ENCODE measurements at regions not wholly inside any gene's neighbourhood (a gene's known extent, or its start where the extent isn't known, plus 50 kb on each side); places are given as distances from the start of the nearest gene placed in this dataset.
"Not testable (repeated sequence)": the region's sequence is repeated elsewhere in the genome, so short reads cannot be mapped to it uniquely, and the experiment has no call there.

GRCh38 chr6:26720663-26721218, 61.2 kb upstream of the ZNF322 start:
- CTCF ChIA-PET; DNase-seq (ENCODE audit: extremely low spot score); POLR2A ChIA-PET: not testable (repeated sequence)

- CTCF ChIA-PET, POLR2A ChIA-PET: not testable (repeated sequence)
Measured at GRCh38 chr6:26730019-26730766, 70.6 kb upstream of the ZNF322 start.

GRCh38 chr6:26734776-26735472, 75.4 kb upstream of the ZNF322 start:
- POLR2A ChIA-PET; CTCF ChIA-PET; DNase-seq (ENCODE audit: extremely low spot score): not testable (repeated sequence)

More at GRCh38 chr6:26730019-26730766, 70.6 kb upstream of the ZNF322 start:
- DNase-seq (ENCODE audit: extremely low spot score), result not testable (repeated sequence)

GRCh38 chr6:26739811-26740210, 80.3 kb upstream of the ZNF322 start:
- CTCF ChIA-PET, result no interaction called here
- POLR2A ChIA-PET, result no interaction called here
- DNase-seq (ENCODE audit: extremely low spot score), result no peak
- TF ChIP-seq CTCF (IDR thresholded peaks at IDR 0.05; ENCODE audit: control extremely low read depth, extremely low read depth, low read depth, missing control alignments), result no peak

- ChIA-PET POLR2A (no interaction called here), CTCF (no interaction called here)
- DNase-seq (ENCODE audit: extremely low spot score), result no peak
- TF ChIP-seq CTCF (IDR thresholded peaks at IDR 0.05; ENCODE audit: control extremely low read depth, extremely low read depth, low read depth, missing control alignments), result no peak
Measured at GRCh38 chr6:26743157-26743821, 83.7 kb upstream of the ZNF322 start.

GRCh38 chr6:26743941-26744699, 84.6 kb upstream of the ZNF322 start:
- no peak for DNase-seq (ENCODE audit: extremely low spot score)
- TF ChIP-seq CTCF (IDR thresholded peaks at IDR 0.05; ENCODE audit: control extremely low read depth, extremely low read depth, low read depth, missing control alignments), result no peak
- CTCF ChIA-PET, result no interaction called here
- POLR2A ChIA-PET, result no interaction called here

- POLR2A ChIA-PET; DNase-seq (ENCODE audit: extremely low spot score); CTCF ChIA-PET: not testable (repeated sequence)
Measured at GRCh38 chr6:26744837-26745282, 85.3 kb upstream of the ZNF322 start.

GRCh38 chr6:26745964-26746363, 86.4 kb upstream of the ZNF322 start:
- DNase-seq (ENCODE audit: extremely low spot score); POLR2A ChIA-PET; CTCF ChIA-PET: not testable (repeated sequence)

- CTCF ChIA-PET; POLR2A ChIA-PET; DNase-seq (ENCODE audit: extremely low spot score): not testable (repeated sequence)
Measured at GRCh38 chr6:26749126-26749758, 89.7 kb upstream of the ZNF322 start.

GRCh38 chr6:26749759-26750126, 90.2 kb upstream of the ZNF322 start:
- CTCF ChIA-PET; POLR2A ChIA-PET; DNase-seq (ENCODE audit: extremely low spot score): not testable (repeated sequence)
